PC-3 (cell line): ENCODE measurements at regions not wholly inside any gene's neighbourhood (a gene's known extent, or its start where the extent isn't known, plus 50 kb on each side); places are given as distances from the start of the nearest gene placed in this dataset.

Experiments used
- CTCF ChIP-seq: fragments of 300-600 bp; sonication (generic); conservative IDR thresholded peaks from 2 replicates; pipeline ENCODE4 v1.5.1; 2017; ENCODE audit warnings: antibody characterized with exemption, low read depth, mild to moderate bottlenecking, low read length
- EZH2phosphoT487 ChIP-seq: fragments of 300-600 bp; sonication (generic); IDR thresholded peaks from 2 replicates; pipeline ENCODE4 v1.6.1; 2018; ENCODE audit warnings: mild to moderate bottlenecking, antibody characterized with exemption, low read length, borderline replicate concordance

- TF ChIP-seq EZH2phosphoT487: no peak
- TF ChIP-seq CTCF: no peak
Measured at GRCh38 chr7:1295776-1296355, 63.2 kb downstream of the UNCX start.
